ENCODE measurements at regions not wholly inside any gene's neighbourhood (a gene's known extent, or its start where the extent isn't known, plus 50 kb on each side); places are given as distances from the start of the nearest gene placed in this dataset.

- Histone ChIP-seq H3K4me1 (ENCODE audit: low read length) (no peaks in the 10 kb centered on the region), H3K9ac (ENCODE audit: low read length) (no peak overlapping the region), H3K9me2 (replicated peaks; ENCODE audit: insufficient read depth, low read length) (no peaks in the 10 kb centered on the region), H3K27me3 (ENCODE audit: low read length) (no peaks in the 10 kb centered on the region), H3K79me2 (ENCODE audit: low read length) (no peaks in the 10 kb centered on the region), H3K9me3 (ENCODE audit: low read length) (no peaks in the 10 kb centered on the region), H3K4me3 (ENCODE audit: low read length) (no peak overlapping the region), H3K4me2 (ENCODE audit: low read depth, low read length, poor library complexity, severe bottlenecking) (no peak overlapping the region), H3K36me3 (ENCODE audit: insufficient read depth, low read length) (no peaks in the 10 kb centered on the region), H3K27ac (ENCODE audit: low read length) (no peak overlapping the region), H2AFZ (ENCODE audit: low read length) (no peak overlapping the region), H4K20me1 (ENCODE audit: insufficient read depth, low read depth, low read length) (no peaks in the 10 kb centered on the region)
- DNase-seq: no peak
These were observed 126.4 kb upstream of the SMURF2 start for GRCh38 chr17:64788286-64789060.

- no peaks in the 10 kb centered on the region for H3K36me3 ChIP-seq (ENCODE audit: insufficient read depth, low read length)
- H4K20me1 ChIP-seq (ENCODE audit: insufficient read depth, low read depth, low read length): no peaks in the 10 kb centered on the region
- no peaks in the 10 kb centered on the region for H3K27me3 ChIP-seq (ENCODE audit: low read length)
- no peaks in the 10 kb centered on the region for H3K9me2 ChIP-seq (replicated peaks; ENCODE audit: insufficient read depth, low read length)
- no peak overlapping the region for H2AFZ ChIP-seq (ENCODE audit: low read length)
- no peak overlapping the region for H3K4me2 ChIP-seq (ENCODE audit: low read depth, low read length, poor library complexity, severe bottlenecking)
- DNase-seq: no peak
- no peaks in the 10 kb centered on the region for H3K4me1 ChIP-seq (ENCODE audit: low read length)
- no peak overlapping the region for H3K9ac ChIP-seq (ENCODE audit: low read length)
- no peak overlapping the region for H3K4me3 ChIP-seq (ENCODE audit: low read length)
- H3K27ac ChIP-seq (ENCODE audit: low read length): no peak overlapping the region
- H3K79me2 ChIP-seq (ENCODE audit: low read length): no peaks in the 10 kb centered on the region
- no peaks in the 10 kb centered on the region for H3K9me3 ChIP-seq (ENCODE audit: low read length)
These were observed 125.8 kb upstream of the SMURF2 start for GRCh38 chr17:64787921-64788271.

GRCh38 chr17:64787255-64787920 lies 125.3 kb upstream of the SMURF2 start:
- Histone ChIP-seq H3K27ac (ENCODE audit: low read length) (no peak overlapping the region), H3K27me3 (ENCODE audit: low read length) (no peaks in the 10 kb centered on the region), H3K9ac (ENCODE audit: low read length) (no peak overlapping the region), H3K79me2 (ENCODE audit: low read length) (no peaks in the 10 kb centered on the region), H3K4me2 (ENCODE audit: low read depth, low read length, poor library complexity, severe bottlenecking) (no peak overlapping the region), H3K4me1 (ENCODE audit: low read length) (no peaks in the 10 kb centered on the region), H3K4me3 (ENCODE audit: low read length) (no peak overlapping the region), H3K36me3 (ENCODE audit: insufficient read depth, low read length) (no peaks in the 10 kb centered on the region), H3K9me3 (ENCODE audit: low read length) (no peaks in the 10 kb centered on the region), H3K9me2 (replicated peaks; ENCODE audit: insufficient read depth, low read length) (no peaks in the 10 kb centered on the region), H4K20me1 (ENCODE audit: insufficient read depth, low read depth, low read length) (no peaks in the 10 kb centered on the region), H2AFZ (ENCODE audit: low read length) (no peak overlapping the region)
- DNase-seq: no peak

- Histone ChIP-seq H2AFZ (ENCODE audit: low read length) (no peak overlapping the region), H3K4me2 (ENCODE audit: low read depth, low read length, poor library complexity, severe bottlenecking) (no peak overlapping the region), H3K27me3 (ENCODE audit: low read length) (no peaks in the 10 kb centered on the region), H3K27ac (ENCODE audit: low read length) (no peak overlapping the region), H3K9me3 (ENCODE audit: low read length) (no peaks in the 10 kb centered on the region), H3K36me3 (ENCODE audit: insufficient read depth, low read length) (no peaks in the 10 kb centered on the region), H3K79me2 (ENCODE audit: low read length) (no peaks in the 10 kb centered on the region), H3K4me1 (ENCODE audit: low read length) (peaks cover 10% of the 10 kb centered on the region), H3K9ac (ENCODE audit: low read length) (no peak overlapping the region), H3K4me3 (ENCODE audit: low read length) (no peak overlapping the region), H4K20me1 (ENCODE audit: insufficient read depth, low read depth, low read length) (no peaks in the 10 kb centered on the region), H3K9me2 (replicated peaks; ENCODE audit: insufficient read depth, low read length) (no peaks in the 10 kb centered on the region)
- DNase-seq: no peak
These were observed 124.2 kb upstream of the SMURF2 start for GRCh38 chr17:64786337-64786736.

GRCh38 chr17:64785011-64785421 lies 122.9 kb upstream of the SMURF2 start:
- Histone ChIP-seq H3K9ac (ENCODE audit: low read length) (no peak overlapping the region), H3K36me3 (ENCODE audit: insufficient read depth, low read length) (no peaks in the 10 kb centered on the region), H3K27me3 (ENCODE audit: low read length) (no peaks in the 10 kb centered on the region), H4K20me1 (ENCODE audit: insufficient read depth, low read depth, low read length) (no peaks in the 10 kb centered on the region), H3K4me3 (ENCODE audit: low read length) (no peak overlapping the region), H3K9me2 (replicated peaks; ENCODE audit: insufficient read depth, low read length) (no peaks in the 10 kb centered on the region), H3K9me3 (ENCODE audit: low read length) (no peaks in the 10 kb centered on the region), H3K4me2 (ENCODE audit: low read depth, low read length, poor library complexity, severe bottlenecking) (no peak overlapping the region), H3K27ac (ENCODE audit: low read length) (no peak overlapping the region), H3K79me2 (ENCODE audit: low read length) (peaks cover 3% of the 10 kb centered on the region; the same call in 1 of the 2 replicates), H3K4me1 (ENCODE audit: low read length) (peaks cover 17% of the 10 kb centered on the region), H2AFZ (ENCODE audit: low read length) (no peak overlapping the region)
- no peak for DNase-seq

- peaks cover 3% of the 10 kb centered on the region; the same call in 1 of the 2 replicates for H3K79me2 ChIP-seq (ENCODE audit: low read length)
- H3K4me2 ChIP-seq (ENCODE audit: low read depth, low read length, poor library complexity, severe bottlenecking): no peak overlapping the region
- H3K9me3 ChIP-seq (ENCODE audit: low read length): no peaks in the 10 kb centered on the region
- H3K4me1 ChIP-seq (ENCODE audit: low read length): peaks cover 17% of the 10 kb centered on the region
- H3K27me3 ChIP-seq (ENCODE audit: low read length): no peaks in the 10 kb centered on the region
- no peak overlapping the region for H3K4me3 ChIP-seq (ENCODE audit: low read length)
- no peak overlapping the region for H2AFZ ChIP-seq (ENCODE audit: low read length)
- no peak for DNase-seq
- H4K20me1 ChIP-seq (ENCODE audit: insufficient read depth, low read depth, low read length): no peaks in the 10 kb centered on the region
- no peak overlapping the region for H3K27ac ChIP-seq (ENCODE audit: low read length)
- no peak overlapping the region for H3K9ac ChIP-seq (ENCODE audit: low read length)
- no peaks in the 10 kb centered on the region for H3K36me3 ChIP-seq (ENCODE audit: insufficient read depth, low read length)
- H3K9me2 ChIP-seq (replicated peaks; ENCODE audit: insufficient read depth, low read length): no peaks in the 10 kb centered on the region
These were observed 122.4 kb upstream of the SMURF2 start for GRCh38 chr17:64784353-64785010.

- Histone ChIP-seq H3K4me3 (ENCODE audit: low read length) (no peak overlapping the region), H2AFZ (ENCODE audit: low read length) (no peak overlapping the region), H3K9me3 (ENCODE audit: low read length) (no peaks in the 10 kb centered on the region), H4K20me1 (ENCODE audit: insufficient read depth, low read depth, low read length) (no peaks in the 10 kb centered on the region), H3K9ac (ENCODE audit: low read length) (no peak overlapping the region), H3K9me2 (replicated peaks; ENCODE audit: insufficient read depth, low read length) (no peaks in the 10 kb centered on the region), H3K4me2 (ENCODE audit: low read depth, low read length, poor library complexity, severe bottlenecking) (no peak overlapping the region), H3K36me3 (ENCODE audit: insufficient read depth, low read length) (no peaks in the 10 kb centered on the region), H3K4me1 (ENCODE audit: low read length) (peaks cover 21% of the 10 kb centered on the region), H3K27ac (ENCODE audit: low read length) (0 out of 2 replicates have a peak overlapping the region, but pooled peaks have one; percentile 8), H3K79me2 (ENCODE audit: low read length) (peaks cover 3% of the 10 kb centered on the region; the same call in 1 of the 2 replicates), H3K27me3 (ENCODE audit: low read length) (no peaks in the 10 kb centered on the region)
- DNase-seq: no peak
These were observed 121.6 kb upstream of the SMURF2 start for GRCh38 chr17:64783556-64784352.
